WERI-Rb-1 (cell line): ENCODE measurements at regions not wholly inside any gene's neighbourhood (a gene's known extent, or its start where the extent isn't known, plus 50 kb on each side); places are given as distances from the start of the nearest gene placed in this dataset.

ENCODE experiments used
- DNase-seq: peaks from one replicate; pipeline ENCODE4 v3.0.0-alpha.2; 2020
- H3K27ac ChIP-seq: fragments of 250-450 bp; sonication (Bioruptor Pico); 2 replicates; pipeline ENCODE4 v1.5.1; 2020; ENCODE audit warnings: mild to moderate bottlenecking, moderate library complexity
- H3K27me3 ChIP-seq: fragments of 250-450 bp; sonication (Bioruptor Pico); 2 replicates; pipeline ENCODE4 v1.5.1; 2021; ENCODE audit warnings: mild to moderate bottlenecking, low read depth, moderate library complexity; ENCODE audit not compliant: insufficient read depth, severe bottlenecking
- H3K36me3 ChIP-seq: fragments of 250-450 bp; sonication (Bioruptor Pico); 2 replicates; pipeline ENCODE4 v1.5.1; 2020; ENCODE audit warnings: mild to moderate bottlenecking, moderate library complexity
- H3K4me3 ChIP-seq: 2 replicates; pipeline ENCODE4 v1.5.1; 2011; ENCODE audit warnings: low read depth, mild to moderate bottlenecking, control low read depth, low read length
- H3K9me3 ChIP-seq: fragments of 250-450 bp; sonication (Bioruptor Pico); 2 replicates; pipeline ENCODE4 v1.5.1; 2021; ENCODE audit warnings: mild to moderate bottlenecking, moderate library complexity; ENCODE audit not compliant: severe bottlenecking
- CTCF ChIP-seq: IDR thresholded peaks from 2 replicates; pipeline ENCODE4 v1.5.1; 2011; ENCODE audit warnings: low read depth, mild to moderate bottlenecking, control low read depth, inconsistent platforms, low read length

DNA sequence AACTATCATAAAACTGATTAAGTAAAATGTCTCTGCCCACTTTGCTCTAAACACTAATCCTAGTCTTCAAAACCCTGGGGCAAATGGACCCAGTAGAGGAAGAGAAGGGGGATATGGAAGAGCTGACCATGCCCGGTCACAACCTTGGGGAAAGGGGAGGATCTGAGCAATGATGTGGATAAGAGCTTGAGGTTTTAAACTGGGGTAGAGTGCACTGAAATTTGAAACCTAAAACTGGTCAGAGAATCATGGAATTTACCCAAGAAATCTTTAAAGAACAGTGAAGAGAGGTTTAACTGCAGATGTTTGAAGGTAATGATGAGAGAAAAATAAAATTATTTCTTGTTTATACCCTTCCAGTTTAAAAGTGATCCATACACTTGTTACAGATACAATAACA lies 110.8 kb downstream of the MRPS30 start:
- no peak overlapping the region for H3K27ac ChIP-seq
- no peaks in the 10 kb centered on the region for H3K9me3 ChIP-seq
- H3K4me3 ChIP-seq = no peak overlapping the region
- no peaks in the 10 kb centered on the region for H3K27me3 ChIP-seq
- no peak for DNase-seq
- TF ChIP-seq CTCF = no peak
- no peaks in the 10 kb centered on the region for H3K36me3 ChIP-seq

- no peak for DNase-seq
- no peaks in the 10 kb centered on the region for H3K9me3 ChIP-seq
- H3K36me3 ChIP-seq = no peaks in the 10 kb centered on the region
- no peaks in the 10 kb centered on the region for H3K27me3 ChIP-seq
- no peak overlapping the region for H3K4me3 ChIP-seq
- no peak for TF ChIP-seq CTCF
- H3K27ac ChIP-seq = no peak overlapping the region
Measured at GRCh38 chr5:44927115-44927733, 118.5 kb downstream of the MRPS30 start.

- no peak overlapping the region for H3K27ac ChIP-seq
- H3K9me3 ChIP-seq = no peaks in the 10 kb centered on the region
- no peak overlapping the region for H3K4me3 ChIP-seq
- DNase-seq = no peak
- H3K36me3 ChIP-seq = no peaks in the 10 kb centered on the region
- no peak for TF ChIP-seq CTCF
- H3K27me3 ChIP-seq = no peaks in the 10 kb centered on the region
Measured at GRCh38 chr5:44932922-44933585, 124.3 kb downstream of the MRPS30 start.

DNA sequence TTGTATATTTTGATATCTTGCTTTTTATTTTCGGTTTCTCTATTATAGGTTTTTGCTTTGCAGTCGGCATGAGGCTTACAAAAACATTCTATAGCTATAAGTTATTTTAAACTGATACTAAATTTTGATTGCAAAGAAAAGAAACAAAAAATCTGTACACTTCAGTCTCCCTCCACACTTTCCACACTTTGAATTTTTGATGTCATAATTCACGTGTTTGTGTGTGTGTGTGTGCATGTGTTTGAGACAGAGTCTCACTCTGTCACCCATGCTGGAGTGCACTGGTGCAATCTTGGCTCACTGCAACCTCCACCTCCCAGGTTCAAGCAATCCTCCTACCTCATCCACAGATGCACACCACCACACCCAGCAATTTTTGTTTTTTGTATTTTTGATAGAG lies 124.9 kb downstream of the MRPS30 start:
- H3K9me3 ChIP-seq = no peaks in the 10 kb centered on the region
- TF ChIP-seq CTCF = no peak
- H3K27me3 ChIP-seq = no peaks in the 10 kb centered on the region
- no peak for DNase-seq
- no peaks in the 10 kb centered on the region for H3K36me3 ChIP-seq
- H3K27ac ChIP-seq = no peak overlapping the region
- no peak overlapping the region for H3K4me3 ChIP-seq

GRCh38 chr5:44935262-44935661 lies 126.5 kb downstream of the MRPS30 start:
- TF ChIP-seq CTCF = peak; percentile 64
- Histone ChIP-seq H3K4me3 (no peak overlapping the region), H3K27me3 (no peaks in the 10 kb centered on the region), H3K9me3 (no peaks in the 10 kb centered on the region), H3K27ac (no peak overlapping the region), H3K36me3 (no peaks in the 10 kb centered on the region)
- peak; percentile 44 for DNase-seq

GRCh38 chr5:44935871-44936270 lies 127.1 kb downstream of the MRPS30 start:
- no peaks in the 10 kb centered on the region for H3K36me3 ChIP-seq
- no peak for TF ChIP-seq CTCF
- no peak overlapping the region for H3K4me3 ChIP-seq
- H3K27me3 ChIP-seq = no peaks in the 10 kb centered on the region
- H3K27ac ChIP-seq = no peak overlapping the region
- H3K9me3 ChIP-seq = no peaks in the 10 kb centered on the region
- DNase-seq = no peak
